K562 (cell line): ENCODE measurements at regions not wholly inside any gene's neighbourhood (a gene's known extent, or its start where the extent isn't known, plus 50 kb on each side); places are given as distances from the start of the nearest gene placed in this dataset.
A peak's percentile ranks its signal among the peaks of the same experiment; 100 is the strongest.

Experiments used
- CREM ChIP-seq: IDR thresholded peaks from 2 replicates; pipeline ENCODE4 v1.6.1; 2014; ENCODE audit warnings: antibody characterized with exemption, low read depth
- CUX1 ChIP-seq: fragments of 200-800 bp; sonication (Bioruptor generic); IDR thresholded peaks from 2 replicates; pipeline ENCODE4 v1.6.1; 2016; ENCODE audit warnings: missing genetic modification characterization, missing compliant biosample characterization
- EHMT2 ChIP-seq: fragments of 450-650 bp; IDR thresholded peaks from 2 replicates; pipeline ENCODE4 v1.6.1; 2018; ENCODE audit warnings: antibody characterized with exemption
- FIP1L1 ChIP-seq: fragments of 200-400 bp; formaldehyde crosslinking; IDR thresholded peaks from 2 replicates; pipeline ENCODE4 v1.6.1; 2018; ENCODE audit warnings: mild to moderate bottlenecking, low read depth, low read length; ENCODE audit not compliant: poor library complexity, severe bottlenecking
- FOXP4 ChIP-seq: sonication (generic); formaldehyde crosslinking; IDR thresholded peaks from 2 replicates; pipeline ENCODE4 v1.8.0; 2022; ENCODE audit warnings: mild to moderate bottlenecking, missing genetic modification reagents, borderline replicate concordance
- GMEB1 ChIP-seq: fragments of 250-450 bp; sonication (Bioruptor Pico); IDR thresholded peaks from 2 replicates; pipeline ENCODE4 v1.4.0; 2020; ENCODE audit warnings: mild to moderate bottlenecking
- HEY1 ChIP-seq: fragments of 250-450 bp; sonication (Bioruptor Pico); IDR thresholded peaks from 2 replicates; pipeline ENCODE4 v1.5.0; 2020; ENCODE audit warnings: mild to moderate bottlenecking, moderate library complexity, borderline replicate concordance
- HINFP ChIP-seq: fragments of 450-650 bp; conservative IDR thresholded peaks from 2 replicates; pipeline ENCODE4 v1.6.1; 2016; ENCODE audit warnings: missing genetic modification characterization, low read depth, mild to moderate bottlenecking, control low read depth, missing compliant biosample characterization
- NEUROD1 ChIP-seq: fragments of 150-350 bp; IDR thresholded peaks from 2 replicates; pipeline ENCODE4 v1.6.1; 2014; ENCODE audit warnings: borderline replicate concordance, low read length, low read depth; ENCODE audit not compliant: partially characterized antibody
- NFRKB ChIP-seq: fragments of 450-650 bp; IDR thresholded peaks from 2 replicates; pipeline ENCODE4 v1.6.1; 2016; ENCODE audit warnings: low read depth
- POLR2H ChIP-seq: IDR thresholded peaks from 2 replicates; pipeline ENCODE4 v1.6.1; 2016; ENCODE audit warnings: missing genetic modification characterization, low read depth, mild to moderate bottlenecking, control low read depth, missing compliant biosample characterization, moderate library complexity
- PURB ChIP-seq: sonication (generic); formaldehyde crosslinking; IDR thresholded peaks from 2 replicates; pipeline ENCODE4 v1.9.0; 2021; ENCODE audit warnings: low read depth, mild to moderate bottlenecking, missing genetic modification reagents
- SMARCE1 ChIP-seq: fragments of 450-650 bp; IDR thresholded peaks from 2 replicates; pipeline ENCODE4 v1.7.1; 2016; ENCODE audit warnings: mild to moderate bottlenecking
- SP2 ChIP-seq: IDR thresholded peaks from 2 replicates; pipeline ENCODE4 v1.6.1; 2011; ENCODE audit warnings: mild to moderate bottlenecking, low read depth, low read length, moderate library complexity; ENCODE audit not compliant: poor library complexity, severe bottlenecking; ENCODE audit errors: extremely low read depth
- STAT5B ChIP-seq: fragments of 250-450 bp; sonication (Bioruptor Pico); IDR thresholded peaks from 2 replicates; pipeline ENCODE4 v1.8.0; 2021; ENCODE audit warnings: mild to moderate bottlenecking, inconsistent platforms
- TGIF2 ChIP-seq: sonication (generic); formaldehyde crosslinking; IDR thresholded peaks from 2 replicates; pipeline ENCODE4 v1.8.1; 2022; ENCODE audit warnings: mild to moderate bottlenecking, missing genetic modification reagents, moderate library complexity
- ZNF23 ChIP-seq: fragments of 250-450 bp; sonication (Bioruptor Pico); IDR thresholded peaks from 2 replicates; pipeline ENCODE4 v1.4.0; 2020; ENCODE audit warnings: mild to moderate bottlenecking
- ZNF354B ChIP-seq: fragments of 250-450 bp; sonication (Bioruptor Pico); IDR thresholded peaks from 2 replicates; pipeline ENCODE4 v1.4.0; 2020

GRCh38 chr12:93115198-93115601 is 186.1 kb upstream of the EEA1 start (continued):
- no peak for TF ChIP-seq CUX1 (CRISPR knock-in tag)
- TF ChIP-seq EHMT2, result 0 out of 2 replicates have a peak, but pooled peaks have one; percentile 38
- no peak for TF ChIP-seq HINFP
- TF ChIP-seq SMARCE1, result peak; percentile 70
- no peak for TF ChIP-seq PURB
- no peak for TF ChIP-seq POLR2H (tag)
- TF ChIP-seq FOXP4 (CRISPR knock-in tag), result no peak
- no peak for TF ChIP-seq NFRKB
- TF ChIP-seq HEY1 (CRISPR knock-in tag), result no peak
- TF ChIP-seq NEUROD1, result no peak
- no peak for TF ChIP-seq ZNF23
- TF ChIP-seq ZNF354B (CRISPR knock-in tag), result no peak; the same call in 1 of the 2 replicates
- no peak for TF ChIP-seq TGIF2 (CRISPR knock-in tag)
- peak; percentile 65; the same call in 1 of the 2 replicates for TF ChIP-seq CREM
- no peak for TF ChIP-seq SP2
- TF ChIP-seq STAT5B (CRISPR knock-in tag), result no peak
- no peak for TF ChIP-seq FIP1L1
- TF ChIP-seq GMEB1 (CRISPR knock-in tag), result no peak
